Stimulated activated CD4-positive, alpha-beta T cell treated with anti-CD3 and anti-CD28 coated beads, Interleukin-1b, Interleukin-23, amount 100 ng/mL, for 4 hours (primary cell): ENCODE measurements at regions not wholly inside any gene's neighbourhood (a gene's known extent, or its start where the extent isn't known, plus 50 kb on each side); places are given as distances from the start of the nearest gene placed in this dataset.
"Not testable (repeated sequence)": the region's sequence is repeated elsewhere in the genome, so short reads cannot be mapped to it uniquely, and the experiment has no call there.

ENCODE experiments used
- DNase-seq, 2 donors: peaks; one replicate each; pipeline ENCODE4 v3.0.0-alpha.2; 2020; ENCODE audit warnings: low read depth in 2 of 2

DNA sequence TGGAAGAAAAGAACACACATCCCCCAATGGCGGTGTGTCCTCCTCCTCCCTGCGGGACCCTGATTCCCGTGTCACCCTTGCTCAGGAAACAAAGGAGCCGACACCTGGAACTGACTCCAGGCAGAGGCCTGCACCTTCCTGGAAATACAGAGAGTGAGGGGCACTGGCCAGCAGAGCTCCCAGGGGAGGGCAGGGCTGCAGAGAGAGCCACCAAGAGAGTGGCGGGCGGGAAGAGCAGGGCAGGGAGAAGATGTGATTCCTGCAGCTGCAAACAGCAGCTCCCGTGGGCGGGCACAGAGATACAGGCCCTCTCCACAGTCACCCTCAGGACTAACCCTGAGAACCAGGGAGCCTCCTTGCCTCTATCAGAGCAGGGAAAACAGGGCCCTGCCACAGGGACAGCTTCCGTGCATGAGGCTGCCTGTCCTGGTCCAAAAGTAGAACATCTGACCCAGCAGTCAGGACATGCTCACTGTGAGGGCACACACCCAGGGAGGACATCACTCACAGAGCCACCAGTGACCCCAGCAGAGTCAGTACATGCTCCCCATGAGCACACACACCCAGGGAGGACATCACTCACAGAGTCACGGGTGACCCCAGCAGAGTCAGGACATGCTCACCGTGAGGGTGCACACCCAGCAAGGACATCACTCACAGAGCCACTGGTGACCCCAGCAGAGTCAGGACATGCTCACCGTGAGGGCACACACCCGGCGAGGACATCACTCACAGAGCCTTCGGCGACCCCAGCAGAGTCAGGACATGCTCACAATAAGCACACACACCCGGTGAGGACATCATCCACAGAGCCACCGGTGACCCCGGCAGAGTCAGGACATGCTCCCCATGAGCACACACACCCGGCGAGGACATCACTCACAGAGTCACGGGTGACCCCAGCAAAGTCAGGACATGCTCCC lies 193.1 kb downstream of the DLL1 start:
- DNase-seq: no peak

DNA sequence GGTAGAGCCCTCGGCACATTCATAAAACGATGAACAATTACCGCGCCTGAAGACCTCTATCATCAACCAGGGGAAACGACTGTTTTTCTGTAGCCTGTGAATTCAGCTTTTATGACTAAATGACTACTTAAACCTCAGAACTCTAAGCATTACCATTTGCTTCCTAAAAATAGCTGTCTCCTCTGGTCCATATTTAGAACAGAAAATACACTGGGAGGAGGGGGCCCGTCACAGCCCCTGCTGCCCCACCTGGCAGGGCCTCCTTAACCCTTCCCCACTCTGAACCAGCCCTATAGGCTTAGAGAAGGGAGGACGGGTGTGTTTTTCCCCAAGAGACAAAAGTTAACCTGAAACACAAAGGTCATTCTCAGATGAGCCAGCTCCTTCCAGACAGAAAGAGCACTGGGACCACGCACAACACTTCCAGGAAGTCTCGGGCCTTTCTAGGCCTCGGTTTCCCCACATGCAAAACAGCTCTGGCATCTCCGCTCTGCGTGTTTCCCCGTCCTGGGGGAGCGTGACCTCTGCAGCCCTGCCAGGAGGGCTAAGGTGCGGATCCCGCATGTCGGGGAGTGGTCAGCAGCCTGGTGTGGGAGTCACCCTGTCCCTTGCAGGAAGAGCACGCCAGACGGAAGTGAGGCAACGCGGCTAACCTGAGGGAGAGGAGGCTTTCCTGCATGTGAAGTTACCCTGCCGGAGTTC lies 193.9 kb downstream of the DLL1 start:
- no peak for DNase-seq

DNA sequence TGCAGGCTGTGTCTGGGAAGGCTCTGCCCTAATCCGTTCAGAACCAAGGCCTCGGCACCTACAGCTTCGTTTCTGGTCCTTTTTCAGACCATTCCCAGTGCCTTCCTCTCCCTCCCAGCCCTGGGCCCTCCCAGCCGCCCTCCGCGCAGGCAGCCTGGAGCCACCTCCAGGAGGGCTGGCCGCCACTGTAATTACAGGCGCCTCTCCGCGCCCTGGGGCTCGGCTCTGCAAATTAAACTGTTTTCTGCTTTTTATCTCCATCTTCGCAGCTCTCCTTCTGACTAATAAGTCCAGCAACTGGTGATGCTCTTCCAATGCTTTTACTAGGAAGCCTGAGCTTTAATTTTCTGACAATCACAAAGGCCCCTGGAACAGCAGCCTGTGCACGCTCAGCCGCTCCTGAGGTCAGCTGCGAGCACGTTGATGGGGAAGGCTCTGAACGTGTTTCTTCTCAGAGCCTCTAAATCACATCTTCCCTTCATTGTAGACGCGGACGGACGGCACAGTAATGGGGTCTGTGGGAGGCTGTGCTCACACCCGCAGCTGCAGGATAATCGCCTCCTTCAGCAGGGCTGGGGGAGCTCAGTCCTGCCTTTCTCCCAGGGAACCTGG lies 194.6 kb downstream of the DLL1 start:
- DNase-seq: no peak

DNA sequence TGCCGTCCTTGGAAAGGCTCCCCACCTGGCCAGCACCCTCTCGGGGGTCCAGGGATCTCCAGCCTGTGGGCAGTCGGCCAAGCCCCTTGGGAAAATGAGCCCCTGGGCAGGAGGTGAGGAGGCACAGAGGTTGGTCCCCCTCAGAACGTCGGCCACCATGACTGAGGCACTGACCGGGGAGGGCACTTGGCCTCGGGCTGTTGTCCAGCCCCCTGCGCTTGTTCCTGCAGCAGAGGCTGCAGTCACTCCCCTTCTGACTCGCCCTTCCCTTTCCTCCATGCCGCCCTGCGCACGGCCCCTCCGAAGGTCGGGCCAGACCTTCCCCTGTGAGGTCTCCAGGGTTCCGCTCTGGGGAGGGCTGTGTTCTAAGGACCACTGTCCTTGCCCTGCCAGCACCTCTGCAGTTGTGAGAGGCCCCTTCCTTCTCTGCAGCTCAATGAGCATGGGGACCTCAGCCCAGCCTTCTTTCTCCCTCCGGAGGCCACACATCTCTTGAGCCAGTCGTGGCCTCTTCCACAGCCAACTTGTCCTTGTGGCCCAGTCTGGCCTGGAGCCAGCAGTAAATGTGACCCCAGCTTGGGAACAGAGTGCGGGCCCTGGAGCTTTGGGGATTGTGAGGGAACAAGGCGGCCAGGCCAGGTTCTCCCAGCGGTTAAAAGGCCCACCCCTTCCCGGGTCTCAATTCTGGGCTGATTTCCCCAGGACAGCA lies 195.5 kb downstream of the DLL1 start:
- no peak for DNase-seq

DNA sequence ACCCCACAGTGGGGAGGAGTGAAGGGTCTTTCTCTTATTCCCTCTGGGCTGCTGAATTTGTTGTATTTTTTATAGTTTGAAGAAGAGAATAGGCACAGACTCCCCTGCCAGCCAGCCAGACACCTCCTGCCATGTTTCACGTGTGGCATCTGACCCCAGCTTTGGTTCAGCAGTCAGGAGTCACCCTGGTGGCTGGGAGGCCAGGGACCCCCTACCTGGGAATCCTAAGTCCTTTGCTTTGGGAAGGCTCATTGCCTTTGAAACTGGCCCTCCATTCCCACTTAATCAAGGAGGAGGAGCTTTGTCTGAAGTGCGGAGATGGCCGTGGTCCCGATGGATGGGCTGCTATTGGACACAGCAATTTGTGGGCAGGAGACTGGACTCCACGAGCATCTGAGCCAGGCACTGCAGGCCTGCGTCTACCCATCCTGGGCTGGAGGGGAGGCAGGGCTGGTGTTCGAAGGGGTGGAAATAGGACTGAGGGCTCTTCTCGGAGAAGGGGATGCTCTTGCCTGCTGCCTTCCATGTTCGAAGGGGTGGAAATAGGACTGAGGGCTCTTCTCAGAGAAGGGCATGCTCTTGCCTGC lies 196.1 kb downstream of the DLL1 start:
- no peak for DNase-seq

DNA sequence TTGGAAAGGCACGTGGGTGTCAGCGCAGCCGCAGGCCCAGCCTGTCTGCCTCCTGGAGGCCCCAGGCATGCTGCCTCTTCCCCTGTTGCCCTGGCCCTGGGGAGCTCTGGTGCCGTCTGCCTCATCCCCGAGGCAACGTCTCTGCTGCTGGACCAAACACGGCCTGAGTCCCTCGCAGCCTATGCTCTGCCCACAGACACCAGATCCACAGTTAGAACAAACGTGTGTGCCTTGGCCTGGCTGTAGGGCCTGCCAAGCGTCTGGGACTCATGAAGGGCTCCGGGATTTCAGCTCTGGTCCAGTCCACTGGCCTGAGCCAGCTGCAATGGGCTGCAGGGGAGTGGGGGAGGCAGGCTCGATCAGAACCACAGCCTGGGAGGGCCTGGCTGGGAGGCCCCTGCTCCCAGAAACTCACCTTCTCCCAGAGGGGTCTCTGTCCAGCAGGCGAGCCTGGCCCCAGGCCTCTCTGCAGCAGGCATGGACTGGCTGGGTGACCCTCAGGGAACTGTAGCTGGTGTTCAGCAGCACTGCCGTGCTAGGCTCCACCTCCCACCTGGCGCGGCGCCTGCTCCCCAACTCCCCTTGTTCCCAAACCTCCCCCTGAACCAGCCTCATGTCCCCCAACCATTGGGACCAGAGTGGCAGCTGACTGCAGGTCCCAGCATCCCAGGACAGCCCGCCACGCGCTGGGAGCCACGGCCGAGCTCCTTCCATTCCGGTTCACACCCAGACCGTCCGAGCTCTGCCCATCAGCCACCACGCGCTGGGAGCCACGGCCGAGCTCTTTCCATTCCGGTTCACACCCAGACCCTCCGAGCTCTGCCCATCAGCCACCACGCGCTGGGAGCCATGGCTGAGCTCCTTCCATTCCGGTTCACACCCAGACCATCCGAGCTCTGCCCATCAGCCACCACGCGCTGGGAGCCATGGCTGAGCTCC lies 197.0 kb downstream of the DLL1 start:
- no peak for DNase-seq

DNA sequence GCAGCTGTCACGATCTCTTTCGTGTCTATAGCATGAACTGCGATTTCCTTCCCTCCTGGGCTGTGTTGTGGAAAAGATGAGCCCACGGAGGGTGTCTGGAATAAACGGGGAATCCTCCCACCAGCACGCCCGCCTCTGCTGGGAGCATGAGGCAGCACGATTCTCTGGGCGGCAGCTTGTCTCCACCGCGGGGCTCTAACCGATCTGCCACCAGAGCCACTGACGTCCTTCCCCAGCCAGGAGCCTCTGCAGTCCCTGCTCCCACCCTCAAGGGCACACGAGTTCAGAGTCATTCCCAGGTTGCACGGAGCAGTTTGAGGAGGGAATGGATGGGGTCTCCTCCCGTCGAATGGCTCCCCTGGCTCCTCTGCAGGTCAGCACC lies 197.6 kb downstream of the DLL1 start:
- no peak for DNase-seq

DNA sequence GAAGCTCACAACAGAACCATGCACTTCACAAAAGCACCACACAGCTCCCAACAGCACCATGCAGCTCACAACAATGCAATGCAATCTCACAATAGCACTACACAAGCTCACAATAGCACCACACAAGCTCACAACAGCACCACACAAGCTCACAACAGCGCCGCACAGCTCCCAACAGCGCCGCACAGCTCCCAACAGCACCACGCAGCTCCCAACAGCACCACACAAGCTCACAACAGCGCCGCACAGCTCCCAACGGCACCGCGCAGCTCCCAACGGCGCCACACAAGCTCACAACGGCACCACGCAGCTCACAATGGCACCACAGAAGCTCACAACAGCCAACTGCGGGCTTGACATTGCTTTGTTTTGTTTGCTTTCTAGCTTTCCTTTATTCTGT lies 198.1 kb downstream of the DLL1 start:
- no peak for DNase-seq

DNA sequence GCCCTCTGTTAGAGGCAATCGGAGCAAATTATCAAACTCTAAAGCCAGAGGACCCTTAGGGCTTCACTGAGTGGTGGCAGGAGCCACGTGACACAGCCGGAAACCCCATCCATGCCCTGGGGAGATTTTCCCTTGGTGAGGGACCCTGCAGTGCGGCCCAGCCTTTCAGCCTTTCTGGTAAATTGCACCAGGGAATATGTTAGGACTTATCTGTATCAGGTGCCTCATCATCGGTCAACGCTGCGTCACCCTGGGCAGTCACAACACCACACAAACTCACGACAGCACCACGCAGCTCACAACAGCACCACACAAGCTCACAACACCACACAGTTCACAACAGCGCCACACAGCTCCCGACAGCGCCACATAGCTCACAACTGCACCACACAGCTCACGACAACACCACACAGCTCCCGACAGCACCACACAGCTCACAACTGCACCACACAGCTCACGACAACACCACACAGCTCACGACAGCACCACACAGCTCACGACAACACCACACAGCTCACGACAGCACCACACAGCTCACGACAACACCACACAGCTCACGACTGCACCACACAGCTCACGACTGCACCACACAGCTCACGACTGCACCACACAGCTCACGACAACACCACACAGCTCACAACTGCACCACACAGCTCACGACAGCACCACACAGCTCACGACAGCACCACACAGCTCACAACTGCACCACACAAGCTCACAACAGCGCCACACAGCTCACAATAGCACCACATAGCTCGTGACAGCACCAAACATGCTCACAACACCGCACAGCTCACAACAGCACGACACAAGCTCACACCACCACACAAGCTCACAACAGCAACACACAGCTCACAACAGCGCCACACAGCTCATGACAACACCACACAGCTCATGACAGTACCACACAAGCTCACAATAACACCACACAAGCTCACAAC lies 199.0 kb downstream of the DLL1 start:
- DNase-seq: no peak

DNA sequence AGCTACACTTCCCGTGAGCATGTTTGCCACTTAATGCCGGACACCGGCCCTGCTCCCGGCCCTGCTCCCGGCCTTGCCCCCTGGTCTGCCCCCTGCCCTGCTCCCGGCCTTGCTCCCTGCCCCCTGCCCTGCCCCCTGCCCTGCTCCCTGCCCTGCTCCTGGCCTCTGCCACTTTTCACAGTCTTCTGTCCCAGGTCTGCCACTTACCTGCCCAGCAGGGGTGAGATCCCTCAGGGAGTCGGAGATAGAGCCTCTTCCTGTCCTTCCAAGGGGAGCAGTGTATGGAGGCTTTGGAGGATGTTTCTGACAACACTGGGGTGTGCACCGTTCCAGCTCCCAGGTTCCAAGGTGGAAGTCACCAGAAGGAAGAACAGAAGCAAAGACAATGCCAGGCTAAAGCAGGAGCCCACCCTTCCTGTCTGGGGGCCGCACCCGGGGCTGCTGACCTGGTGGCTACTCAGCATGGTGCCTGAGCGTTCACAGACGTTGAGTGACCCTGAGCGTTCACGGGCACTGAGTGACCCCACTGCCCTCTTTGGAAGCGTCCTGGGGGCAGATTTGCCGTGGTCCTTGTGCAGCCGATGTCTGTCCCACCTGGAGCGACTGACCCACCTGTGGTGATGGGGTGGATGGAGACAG lies 199.8 kb downstream of the DLL1 start:
- no peak for DNase-seq

DNA sequence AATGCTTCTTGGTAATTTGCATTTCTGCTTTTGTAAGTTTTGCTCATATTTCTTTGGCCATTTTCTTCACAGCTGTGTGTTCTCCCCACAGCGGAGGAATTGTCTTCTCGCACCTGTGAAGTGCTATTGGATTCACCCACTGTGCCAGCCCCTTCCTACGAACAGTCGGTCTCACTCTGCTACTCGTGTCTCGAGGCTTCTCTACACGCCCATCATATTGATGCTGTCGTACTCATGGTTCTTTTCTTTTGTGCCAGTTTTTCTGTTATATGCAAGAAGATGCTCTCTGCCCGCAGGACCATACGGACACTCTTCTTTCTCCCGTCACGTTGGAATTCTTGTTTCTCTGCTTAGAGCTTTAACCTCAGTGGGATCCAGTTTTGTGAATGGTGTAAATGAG lies 200.3 kb downstream of the DLL1 start:
- DNase-seq: no peak

DNA sequence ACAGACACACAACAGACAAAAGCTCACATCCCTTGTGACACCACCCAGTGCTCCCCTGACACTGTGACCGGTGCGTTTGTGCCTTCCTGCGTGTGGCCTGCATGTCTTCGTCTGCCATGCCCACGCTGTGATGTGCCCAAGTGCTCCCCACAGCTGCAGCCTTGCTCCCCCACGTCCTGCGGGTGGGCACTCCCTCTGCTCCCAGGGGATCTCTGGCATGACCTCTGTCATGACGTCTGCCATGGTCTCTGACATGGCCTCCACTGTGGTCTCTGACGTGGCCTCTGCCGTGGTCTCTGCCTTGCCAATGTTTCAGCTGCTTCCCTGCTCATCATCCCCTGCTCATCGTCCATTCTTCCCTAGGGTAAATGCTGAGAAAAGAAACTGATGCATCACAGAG lies 200.9 kb downstream of the DLL1 start:
- DNase-seq: no peak

DNA sequence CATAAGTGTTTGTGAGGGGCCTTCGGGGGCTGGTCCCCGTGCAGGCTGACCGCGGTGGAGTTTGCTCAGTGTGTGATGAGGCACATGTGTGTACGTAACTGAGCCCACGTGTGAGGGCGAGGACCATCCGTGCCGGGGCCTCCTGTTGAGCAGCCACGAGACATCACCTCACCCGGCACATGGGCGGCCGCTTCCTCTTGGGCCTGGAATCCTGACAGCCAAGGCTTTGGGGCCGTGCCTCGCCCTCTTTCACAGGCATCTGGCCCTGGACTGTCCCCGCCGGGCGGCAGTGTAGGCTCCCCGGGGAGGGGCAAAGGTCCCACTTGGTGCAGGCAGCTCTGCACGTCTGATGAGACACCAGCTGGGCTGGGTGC lies 202.3 kb downstream of the DLL1 start:
- no peak for DNase-seq

DNA sequence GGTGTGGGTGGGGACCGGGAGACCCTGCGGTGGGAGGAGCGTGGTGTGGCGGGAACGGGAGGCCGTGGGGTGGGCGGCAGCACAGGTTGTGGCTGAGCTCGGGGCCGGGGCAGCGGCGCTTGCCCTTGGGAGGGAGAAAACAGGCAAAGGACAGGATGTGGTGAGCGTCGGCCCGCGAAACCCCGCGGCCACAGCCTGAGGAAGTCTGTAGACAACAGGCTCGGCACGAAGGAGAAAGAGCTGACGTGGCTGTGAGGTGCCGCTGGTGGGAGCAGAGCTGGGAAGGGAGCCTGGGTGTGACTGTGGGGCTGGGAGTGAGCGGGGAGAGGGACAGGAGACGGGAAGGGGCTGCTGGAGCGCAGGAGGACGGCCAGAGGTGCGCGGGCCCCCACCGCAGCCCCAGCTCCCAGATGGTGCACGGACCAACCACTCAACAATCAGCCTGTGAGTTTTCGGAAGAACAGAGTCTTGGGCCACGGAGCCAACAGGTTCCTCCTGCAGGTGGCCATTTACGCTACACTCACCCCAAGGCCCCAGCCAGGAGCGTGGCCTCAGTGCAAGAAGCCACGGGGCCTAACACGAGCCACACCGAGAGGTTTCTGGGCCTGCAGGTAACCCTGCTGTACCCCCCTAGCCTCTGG lies 202.8 kb downstream of the DLL1 start:
- DNase-seq: peak; percentile 9 to 19

DNA sequence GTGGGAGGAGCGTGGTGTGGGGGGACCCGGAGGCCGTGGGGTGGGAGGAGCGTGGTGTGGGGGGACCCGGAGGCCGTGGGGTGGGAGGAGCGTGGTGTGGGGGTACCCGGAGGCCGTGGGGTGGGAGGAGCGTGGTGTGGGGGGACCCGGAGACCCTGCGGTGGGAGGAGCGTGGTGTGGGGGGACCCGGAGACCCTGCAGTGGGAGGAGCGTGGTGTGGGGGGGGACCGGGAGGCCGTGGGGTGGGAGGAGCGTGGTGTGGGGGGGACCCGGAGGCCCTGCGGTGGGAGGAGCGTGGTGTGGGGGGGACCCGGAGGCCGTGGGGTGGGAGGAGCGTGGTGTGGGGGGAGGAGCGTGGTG lies 203.5 kb downstream of the DLL1 start:
- not testable (repeated sequence) for DNase-seq

DNA sequence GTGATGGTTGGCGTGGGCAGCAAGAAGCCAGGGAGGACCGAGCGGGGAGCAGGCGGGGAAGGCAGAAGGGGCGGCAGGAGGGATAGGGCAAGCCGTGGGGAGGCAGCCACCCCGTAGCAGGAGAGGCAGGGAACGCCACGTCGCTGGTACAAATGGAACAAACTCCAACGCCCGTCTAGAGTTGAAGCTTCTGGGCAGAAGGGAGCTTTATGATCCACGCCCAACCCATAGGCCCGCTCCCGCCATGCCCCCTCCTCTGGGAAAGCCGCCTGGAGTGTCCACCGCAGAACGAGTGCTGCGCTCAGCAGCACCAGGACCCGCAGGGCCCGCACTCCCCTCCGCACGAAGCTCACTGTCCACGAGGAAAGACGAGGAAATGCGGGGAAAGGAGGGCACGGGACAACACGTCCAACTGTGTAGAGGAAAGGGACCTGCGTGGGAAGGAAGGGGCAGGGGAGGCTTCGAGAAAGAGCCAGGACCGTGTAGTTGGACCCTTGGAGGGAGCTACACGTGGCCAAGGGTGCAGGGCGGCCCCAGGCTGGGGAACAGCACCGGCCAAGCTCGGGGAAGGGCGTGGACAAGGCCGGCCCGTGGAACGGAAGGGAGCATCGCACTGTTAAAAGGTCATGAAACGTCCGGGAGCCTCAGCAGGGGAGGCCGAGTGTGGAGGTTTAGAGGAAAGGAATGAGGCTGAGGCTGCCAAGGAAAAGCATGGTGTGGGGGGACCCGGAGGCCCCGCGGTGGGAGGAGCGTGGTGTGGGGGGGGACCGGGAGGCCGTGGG lies 204.0 kb downstream of the DLL1 start:
- DNase-seq: no peak

DNA sequence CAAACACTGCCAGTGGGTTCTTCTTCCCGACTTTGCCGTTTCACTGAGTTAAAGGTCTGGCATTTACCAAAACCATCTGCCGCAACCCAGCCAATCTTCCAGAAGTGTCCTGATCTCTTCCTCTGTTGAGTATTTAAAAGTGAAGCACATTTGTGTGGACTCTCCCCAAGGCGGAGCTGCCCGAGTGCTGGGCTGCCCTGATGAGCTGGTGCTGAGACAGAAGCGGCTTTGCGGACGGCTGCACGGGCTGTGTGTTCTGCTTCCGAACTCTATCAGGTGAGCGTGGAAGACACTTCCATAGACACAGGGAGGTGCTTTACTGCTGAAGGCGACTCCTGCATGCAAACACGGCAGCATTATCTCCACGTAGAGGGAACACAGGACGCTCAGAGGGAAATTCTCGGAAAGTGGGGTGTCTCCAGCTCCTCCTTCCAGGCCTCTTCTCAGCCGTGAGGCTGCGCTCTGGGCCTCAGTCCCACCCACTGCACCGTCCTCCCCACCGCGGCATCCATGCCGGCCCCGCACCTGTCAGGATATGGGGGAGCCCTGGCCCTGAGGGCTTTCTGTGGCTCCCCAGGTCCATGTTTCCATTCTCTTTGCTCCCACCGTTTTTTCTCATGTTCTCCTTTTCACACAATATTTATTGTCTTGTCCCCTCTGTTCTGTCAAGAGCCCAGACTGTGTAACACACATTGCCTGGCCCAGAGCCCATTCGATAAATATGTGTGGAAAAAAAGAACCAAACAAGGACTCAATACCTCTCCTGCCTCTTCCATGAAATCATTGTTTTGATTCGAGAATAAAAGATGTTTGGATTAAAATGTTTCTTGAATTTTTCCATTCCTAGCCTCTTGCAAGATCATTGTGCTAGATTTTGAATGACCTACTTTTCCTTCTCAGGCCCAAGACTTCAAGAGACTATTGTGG lies 205.1 kb downstream of the DLL1 start:
- DNase-seq: no peak
